Inferior parietal cortex (tissue), 1 donor: ENCODE measurements at regions not wholly inside any gene's neighbourhood (a gene's known extent, or its start where the extent isn't known, plus 50 kb on each side); places are given as distances from the start of the nearest gene placed in this dataset.

Source experiments
- DNase-seq: peaks from one replicate; pipeline ENCODE4 v3.0.0-alpha.2; 2016; ENCODE audit errors: extremely low spot score

GRCh38 chr2:2926858-2927175, 450.8 kb downstream of the EIPR1 start:
- no peak for DNase-seq

GRCh38 chr2:2926009-2926857, 451.4 kb downstream of the EIPR1 start:
- no peak for DNase-seq

- DNase-seq: no peak
These were observed 455.5 kb downstream of the EIPR1 start for GRCh38 chr2:2922156-2922555.

- DNase-seq: no peak
These were observed 456.5 kb downstream of the EIPR1 start for GRCh38 chr2:2921011-2921720.

- no peak for DNase-seq
These were observed 457.8 kb downstream of the EIPR1 start for GRCh38 chr2:2919574-2920365.

- DNase-seq: no peak
These were observed 458.6 kb downstream of the EIPR1 start for GRCh38 chr2:2919026-2919425.

GRCh38 chr2:2916621-2917020, 461.0 kb downstream of the EIPR1 start:
- DNase-seq: no peak

GRCh38 chr2:2914252-2914651, 463.4 kb downstream of the EIPR1 start:
- DNase-seq: no peak

GRCh38 chr2:2913601-2914120, 464.0 kb downstream of the EIPR1 start:
- no peak for DNase-seq

- DNase-seq: no peak
These were observed 464.9 kb downstream of the EIPR1 start for GRCh38 chr2:2912731-2913130.

- no peak for DNase-seq
These were observed 465.3 kb downstream of the EIPR1 start for GRCh38 chr2:2912293-2912692.

- DNase-seq: no peak
These were observed 467.4 kb downstream of the EIPR1 start for GRCh38 chr2:2910259-2910658.

- no peak for DNase-seq
These were observed 468.3 kb downstream of the EIPR1 start for GRCh38 chr2:2909086-2910035.

- no peak for DNase-seq
These were observed 471.5 kb downstream of the EIPR1 start for GRCh38 chr2:2906091-2906490.

- no peak for DNase-seq
These were observed 472.8 kb downstream of the EIPR1 start for GRCh38 chr2:2904721-2905350.

- DNase-seq: peak; percentile 21
These were observed 474.9 kb downstream of the EIPR1 start for GRCh38 chr2:2902547-2903281.

- DNase-seq: no peak
These were observed 476.0 kb downstream of the EIPR1 start for GRCh38 chr2:2901384-2902345.

GRCh38 chr2:2899826-2900225, 477.8 kb downstream of the EIPR1 start:
- no peak for DNase-seq

- no peak for DNase-seq
These were observed 478.9 kb downstream of the EIPR1 start for GRCh38 chr2:2898744-2899143.
